ENCODE measurements at regions not wholly inside any gene's neighbourhood (a gene's known extent, or its start where the extent isn't known, plus 50 kb on each side); places are given as distances from the start of the nearest gene placed in this dataset.

DNA sequence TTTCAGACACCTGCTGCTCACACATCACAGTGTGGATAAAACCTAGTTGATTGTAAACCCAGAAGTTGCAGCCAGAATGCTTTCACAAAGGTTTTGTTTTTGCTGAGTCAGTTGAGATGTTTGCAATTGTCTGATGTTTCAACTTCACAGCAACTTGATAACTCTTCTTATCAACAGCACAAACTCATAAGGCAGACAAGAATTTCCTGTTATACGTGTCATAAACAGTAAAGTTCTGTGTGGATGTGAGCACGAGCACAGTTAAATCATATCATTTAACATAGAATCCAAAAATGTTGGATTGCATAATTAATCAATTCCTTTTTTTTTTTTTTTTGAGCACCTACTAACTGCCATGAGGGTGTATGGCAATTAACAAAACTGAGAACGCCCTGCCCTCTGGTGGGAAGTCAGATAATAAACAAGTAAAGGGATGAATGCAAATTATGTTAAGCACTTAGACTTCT is 512.2 kb downstream of the PDHA2 start:
- ChIA-PET CTCF (no interaction called here), POLR2A (no interaction called here)
- Mint-ChIP-seq H3K4me1 (no peaks in the 10 kb centered on the region), H3K9me3 (ENCODE audit: low read depth) (no peaks in the 10 kb centered on the region), H3K36me3 (ENCODE audit: low read depth) (no peaks in the 10 kb centered on the region), H3K27ac (no peak overlapping the region), H3K27me3 (no peaks in the 10 kb centered on the region), H3K4me3 (no peak overlapping the region)
- ATAC-seq, result no peak
- peak; percentile 43 for DNase-seq
- intact Hi-C loops (cut with DNase I, micrococcal nuclease), result loop anchor here (2.0 to 5.0 kb wide), 3 partner anchors 515 to 1195 kb away; no protein-coding TSS in a partner anchor

- intact Hi-C loops (cut with DNase I, micrococcal nuclease), result loop anchor here (5.0 kb wide), 2 partner anchors 517 to 1197 kb away; no protein-coding TSS in a partner anchor
- ChIA-PET POLR2A (no interaction called here), CTCF (no interaction called here)
- no peaks in the 10 kb centered on the region for H3K27me3 Mint-ChIP-seq
- H3K36me3 Mint-ChIP-seq (ENCODE audit: low read depth), result no peaks in the 10 kb centered on the region
- DNase-seq (no peak), ATAC-seq (no peak)
- no peaks in the 10 kb centered on the region for H3K9me3 Mint-ChIP-seq (ENCODE audit: low read depth)
- no peak overlapping the region for H3K4me3 Mint-ChIP-seq
- no peak overlapping the region for H3K27ac Mint-ChIP-seq
- H3K4me1 Mint-ChIP-seq, result no peaks in the 10 kb centered on the region
Observed at GRCh38 chr4:96354036-96354712, 514.3 kb downstream of the PDHA2 start.

DNA sequence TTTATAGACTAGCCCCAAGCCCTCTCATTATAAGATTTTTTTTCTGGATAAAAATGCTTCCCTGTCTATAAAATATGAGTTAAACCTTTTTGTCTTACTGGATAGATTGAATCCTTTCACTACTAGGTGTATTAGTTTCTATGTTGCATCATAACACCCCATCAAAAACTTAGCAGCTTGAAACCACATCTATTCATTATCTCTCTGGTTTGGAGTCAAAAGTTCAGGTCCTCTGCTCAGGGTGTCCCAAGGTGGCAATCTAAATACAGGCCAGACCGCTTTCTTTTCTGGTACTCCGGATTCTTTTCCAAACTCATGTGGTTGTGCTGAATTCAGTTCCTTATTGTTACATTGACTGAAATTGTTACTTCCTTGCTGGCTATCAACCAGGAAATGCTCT is 515.5 kb downstream of the PDHA2 start:
- no peak overlapping the region for H3K4me3 Mint-ChIP-seq
- no peak overlapping the region for H3K27ac Mint-ChIP-seq
- no peaks in the 10 kb centered on the region for H3K36me3 Mint-ChIP-seq (ENCODE audit: low read depth)
- intact Hi-C loops (cut with DNase I, micrococcal nuclease), result no loop called here
- POLR2A ChIA-PET, result no interaction called here
- ATAC-seq (no peak), DNase-seq (no peak)
- no peaks in the 10 kb centered on the region for H3K27me3 Mint-ChIP-seq
- no peaks in the 10 kb centered on the region for H3K4me1 Mint-ChIP-seq
- H3K9me3 Mint-ChIP-seq (ENCODE audit: low read depth), result no peaks in the 10 kb centered on the region
- CTCF ChIA-PET, result no interaction called here

DNA sequence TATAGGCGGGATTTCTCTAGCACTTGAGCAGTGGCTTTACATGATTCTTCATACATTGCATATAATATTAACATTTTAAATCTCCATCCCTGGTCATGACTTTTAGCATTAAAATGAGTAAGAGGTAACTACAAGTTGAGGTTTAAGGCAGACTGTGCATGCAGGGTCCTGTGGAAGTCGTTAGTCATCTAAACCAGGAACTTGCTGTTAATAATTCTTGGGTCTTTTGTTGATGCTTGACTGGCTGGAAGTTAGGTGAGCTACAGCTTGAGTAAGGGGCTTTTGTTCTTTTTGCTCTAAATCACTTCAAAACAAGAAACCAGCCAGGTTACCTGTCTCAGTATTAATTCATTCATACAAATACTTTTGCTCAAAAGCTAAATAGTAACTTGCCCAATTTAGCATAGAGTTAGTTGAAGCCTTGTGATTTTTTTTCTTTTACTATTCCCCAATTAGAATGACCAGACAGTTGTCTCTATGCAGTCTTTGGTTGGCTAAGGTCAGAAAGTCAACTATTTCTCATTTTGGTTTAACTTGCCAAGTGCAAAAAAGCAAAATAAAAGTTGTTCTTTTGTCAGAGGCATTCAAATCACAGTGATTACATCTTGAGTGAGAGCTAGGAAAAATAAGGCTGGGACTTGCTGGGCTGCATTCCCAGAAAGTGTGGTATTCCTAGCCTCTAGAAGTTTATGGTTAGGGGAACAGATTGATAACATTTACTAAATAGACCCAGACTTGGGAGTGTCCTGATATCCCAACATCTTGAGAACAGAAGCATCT is 516.9 kb downstream of the PDHA2 start:
- ATAC-seq (no peak), DNase-seq (no peak)
- H3K9me3 Mint-ChIP-seq (ENCODE audit: low read depth), result no peaks in the 10 kb centered on the region
- no peak overlapping the region for H3K4me3 Mint-ChIP-seq
- H3K27me3 Mint-ChIP-seq, result no peaks in the 10 kb centered on the region
- ChIA-PET CTCF (interaction anchor here (0.6 kb wide), 1 partner anchor 863 kb away, joined by 3 read pairs; no protein-coding TSS in a partner anchor), POLR2A (no interaction called here)
- intact Hi-C loops (cut with DNase I, micrococcal nuclease), result no loop called here
- H3K27ac Mint-ChIP-seq, result no peak overlapping the region
- no peaks in the 10 kb centered on the region for H3K36me3 Mint-ChIP-seq (ENCODE audit: low read depth)
- H3K4me1 Mint-ChIP-seq, result no peaks in the 10 kb centered on the region

GRCh38 chr4:96366632-96367031 is 526.7 kb downstream of the PDHA2 start:
- ChIA-PET CTCF (no interaction called here), POLR2A (no interaction called here)
- H3K4me3 Mint-ChIP-seq, result no peak overlapping the region
- ATAC-seq (no peak), DNase-seq (no peak)
- intact Hi-C loops (cut with DNase I, micrococcal nuclease), result no loop called here
- no peaks in the 10 kb centered on the region for H3K27me3 Mint-ChIP-seq
- no peak overlapping the region for H3K27ac Mint-ChIP-seq
- peaks cover 2% of the 10 kb centered on the region for H3K9me3 Mint-ChIP-seq (ENCODE audit: low read depth)
- no peaks in the 10 kb centered on the region for H3K36me3 Mint-ChIP-seq (ENCODE audit: low read depth)
- H3K4me1 Mint-ChIP-seq, result no peaks in the 10 kb centered on the region

DNA sequence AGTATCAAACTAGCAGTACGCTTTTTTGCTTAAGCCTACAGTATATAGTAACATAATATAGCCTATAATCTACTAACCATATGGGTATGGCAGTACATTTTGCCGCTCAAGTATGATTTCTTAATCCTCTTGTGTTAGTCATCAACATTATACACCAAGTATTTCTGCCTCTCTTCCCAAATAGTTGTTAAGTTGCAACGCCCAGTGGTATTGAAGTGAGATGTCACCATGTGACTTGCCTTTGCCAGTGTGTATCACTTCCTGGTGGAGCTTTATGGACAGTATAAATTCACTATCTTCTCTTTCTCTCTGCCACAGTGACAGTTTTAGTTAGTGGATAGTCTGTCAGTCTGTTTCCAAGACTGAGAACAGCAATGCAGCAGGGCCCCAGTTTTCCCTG is 535.5 kb downstream of the PDHA2 start:
- DNase-seq, result no peak
- ChIA-PET POLR2A (no interaction called here), CTCF (no interaction called here)
- ATAC-seq, result no peak
- no peaks in the 10 kb centered on the region for H3K27me3 Mint-ChIP-seq
- H3K9me3 Mint-ChIP-seq (ENCODE audit: low read depth), result peaks cover 2% of the 10 kb centered on the region
- H3K4me1 Mint-ChIP-seq, result no peaks in the 10 kb centered on the region
- H3K36me3 Mint-ChIP-seq (ENCODE audit: low read depth), result no peaks in the 10 kb centered on the region
- no peak overlapping the region for H3K27ac Mint-ChIP-seq
- intact Hi-C loops (cut with DNase I, micrococcal nuclease), result no loop called here
- no peak overlapping the region for H3K4me3 Mint-ChIP-seq

- H3K27ac Mint-ChIP-seq, result no peak overlapping the region
- intact Hi-C loops (cut with DNase I, micrococcal nuclease), result no loop called here
- ATAC-seq (no peak), DNase-seq (no peak)
- no peaks in the 10 kb centered on the region for H3K36me3 Mint-ChIP-seq (ENCODE audit: low read depth)
- no peaks in the 10 kb centered on the region for H3K9me3 Mint-ChIP-seq (ENCODE audit: low read depth)
- ChIA-PET POLR2A (no interaction called here), CTCF (interaction anchor here (0.6 kb wide), 1 partner anchor 550 kb away, joined by 3 read pairs; no protein-coding TSS in a partner anchor)
- no peaks in the 10 kb centered on the region for H3K27me3 Mint-ChIP-seq
- no peak overlapping the region for H3K4me3 Mint-ChIP-seq
- H3K4me1 Mint-ChIP-seq, result no peaks in the 10 kb centered on the region
Observed at GRCh38 chr4:96379524-96379923, 539.6 kb downstream of the PDHA2 start.

- Mint-ChIP-seq H3K4me3 (no peak overlapping the region), H3K4me1 (no peaks in the 10 kb centered on the region), H3K27me3 (no peaks in the 10 kb centered on the region), H3K36me3 (ENCODE audit: low read depth) (no peaks in the 10 kb centered on the region), H3K9me3 (ENCODE audit: low read depth) (no peaks in the 10 kb centered on the region), H3K27ac (no peak overlapping the region)
- intact Hi-C loops (cut with DNase I, micrococcal nuclease), result no loop called here
- DNase-seq (no peak), ATAC-seq (no peak)
- ChIA-PET CTCF (no interaction called here), POLR2A (no interaction called here)
Observed at GRCh38 chr4:96380106-96380505, 540.2 kb downstream of the PDHA2 start.

- intact Hi-C loops (cut with DNase I, micrococcal nuclease), result no loop called here
- no peak for DNase-seq
- Mint-ChIP-seq H3K4me3 (no peak overlapping the region), H3K27me3 (no peaks in the 10 kb centered on the region), H3K9me3 (ENCODE audit: low read depth) (no peaks in the 10 kb centered on the region), H3K27ac (no peak overlapping the region), H3K36me3 (ENCODE audit: low read depth) (no peaks in the 10 kb centered on the region), H3K4me1 (no peaks in the 10 kb centered on the region)
- ATAC-seq, result no peak
- ChIA-PET POLR2A (no interaction called here), CTCF (no interaction called here)
Observed at GRCh38 chr4:96383349-96383748, 543.5 kb downstream of the PDHA2 start.

DNA sequence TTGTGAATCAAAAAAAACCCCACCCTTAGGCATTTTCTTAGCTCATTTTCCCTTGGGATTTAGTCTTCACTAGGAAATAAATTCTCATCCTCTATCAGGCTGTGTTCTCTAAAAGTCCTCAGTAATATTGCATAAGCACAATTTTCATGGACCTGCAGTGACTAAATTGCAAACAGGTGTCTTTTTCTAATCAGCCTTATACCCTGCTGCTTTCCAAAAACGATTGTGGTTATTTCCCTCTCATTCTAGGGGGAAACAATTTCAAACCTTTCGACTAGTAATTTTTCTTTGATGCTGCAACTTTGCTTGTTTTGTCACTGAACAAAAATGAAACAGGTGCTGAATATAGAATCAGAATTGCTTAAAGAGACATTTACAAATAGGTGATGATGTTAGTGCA is 549.9 kb downstream of the PDHA2 start:
- Mint-ChIP-seq H3K4me1 (no peaks in the 10 kb centered on the region), H3K27ac (no peak overlapping the region), H3K9me3 (ENCODE audit: low read depth) (no peaks in the 10 kb centered on the region), H3K4me3 (no peak overlapping the region), H3K27me3 (no peaks in the 10 kb centered on the region), H3K36me3 (ENCODE audit: low read depth) (no peaks in the 10 kb centered on the region)
- intact Hi-C loops (cut with DNase I, micrococcal nuclease), result no loop called here
- DNase-seq, result no peak
- ATAC-seq, result no peak
- ChIA-PET POLR2A (no interaction called here), CTCF (no interaction called here)

DNA sequence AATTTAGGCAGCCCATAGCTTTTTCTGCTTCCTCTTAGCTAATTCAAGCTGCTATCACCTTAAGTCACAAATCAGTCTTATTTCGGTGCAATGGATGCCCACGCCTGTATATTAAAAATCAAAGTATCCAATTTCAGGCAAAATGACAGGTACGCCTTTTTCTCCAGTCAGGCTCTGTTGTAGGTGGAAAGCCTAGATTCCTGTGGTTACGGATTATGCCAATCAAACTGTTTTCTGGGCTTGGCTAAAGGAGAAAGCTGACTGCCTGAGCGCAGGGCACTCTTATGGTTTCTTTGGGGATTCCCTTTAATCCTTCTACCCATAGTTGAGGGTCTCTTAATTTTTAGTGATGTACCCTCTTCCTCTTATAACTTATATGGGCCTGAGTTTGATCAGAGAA is 550.5 kb downstream of the PDHA2 start:
- H3K27me3 Mint-ChIP-seq, result no peaks in the 10 kb centered on the region
- intact Hi-C loops (cut with DNase I, micrococcal nuclease), result no loop called here

GRCh38 chr4:96395747-96396146 is 555.9 kb downstream of the PDHA2 start:
- DNase-seq (no peak), ATAC-seq (no peak)
- peaks cover 1% of the 10 kb centered on the region for H3K9me3 Mint-ChIP-seq (ENCODE audit: low read depth)
- no peaks in the 10 kb centered on the region for H3K36me3 Mint-ChIP-seq (ENCODE audit: low read depth)
- H3K27ac Mint-ChIP-seq, result no peak overlapping the region
- ChIA-PET CTCF (no interaction called here), POLR2A (no interaction called here)
- H3K4me3 Mint-ChIP-seq, result no peak overlapping the region
- intact Hi-C loops (cut with DNase I, micrococcal nuclease), result no loop called here
- H3K27me3 Mint-ChIP-seq, result no peaks in the 10 kb centered on the region
- no peaks in the 10 kb centered on the region for H3K4me1 Mint-ChIP-seq

More for the DNA sequence above, 550.5 kb downstream of the PDHA2 start:
- Mint-ChIP-seq H3K4me3 (no peak overlapping the region), H3K27ac (no peak overlapping the region), H3K4me1 (no peaks in the 10 kb centered on the region), H3K9me3 (ENCODE audit: low read depth) (no peaks in the 10 kb centered on the region), H3K36me3 (ENCODE audit: low read depth) (no peaks in the 10 kb centered on the region)
- DNase-seq, result no peak
- ChIA-PET CTCF (no interaction called here), POLR2A (no interaction called here)
- no peak for ATAC-seq

Measured in activated CD4-positive, alpha-beta T cell treated with anti-CD3 and anti-CD28 coated beads for 36 hours (primary cell).